ENCODE measurements at regions not wholly inside any gene's neighbourhood (a gene's known extent, or its start where the extent isn't known, plus 50 kb on each side); places are given as distances from the start of the nearest gene placed in this dataset.

DNA sequence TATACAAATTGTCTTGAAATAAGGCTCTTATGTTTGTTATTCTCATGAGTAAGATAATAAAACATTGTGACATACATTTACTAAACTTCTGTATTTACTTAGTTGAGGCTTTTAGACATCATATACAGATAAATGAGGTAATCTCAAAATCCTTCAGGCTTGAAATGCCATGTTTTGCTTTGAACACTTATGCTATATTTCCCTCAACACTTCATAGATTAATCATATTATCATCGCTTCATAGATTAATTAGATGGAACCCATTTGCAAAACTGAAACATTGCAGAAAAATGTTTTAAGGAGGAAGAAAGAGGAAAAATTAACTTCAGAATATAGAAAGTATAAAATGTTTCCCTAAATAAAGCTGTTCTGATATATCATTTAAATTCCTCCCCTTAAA is 165.0 kb upstream of the CNTNAP2 start:
- TF ChIP-seq, protein P1, sequence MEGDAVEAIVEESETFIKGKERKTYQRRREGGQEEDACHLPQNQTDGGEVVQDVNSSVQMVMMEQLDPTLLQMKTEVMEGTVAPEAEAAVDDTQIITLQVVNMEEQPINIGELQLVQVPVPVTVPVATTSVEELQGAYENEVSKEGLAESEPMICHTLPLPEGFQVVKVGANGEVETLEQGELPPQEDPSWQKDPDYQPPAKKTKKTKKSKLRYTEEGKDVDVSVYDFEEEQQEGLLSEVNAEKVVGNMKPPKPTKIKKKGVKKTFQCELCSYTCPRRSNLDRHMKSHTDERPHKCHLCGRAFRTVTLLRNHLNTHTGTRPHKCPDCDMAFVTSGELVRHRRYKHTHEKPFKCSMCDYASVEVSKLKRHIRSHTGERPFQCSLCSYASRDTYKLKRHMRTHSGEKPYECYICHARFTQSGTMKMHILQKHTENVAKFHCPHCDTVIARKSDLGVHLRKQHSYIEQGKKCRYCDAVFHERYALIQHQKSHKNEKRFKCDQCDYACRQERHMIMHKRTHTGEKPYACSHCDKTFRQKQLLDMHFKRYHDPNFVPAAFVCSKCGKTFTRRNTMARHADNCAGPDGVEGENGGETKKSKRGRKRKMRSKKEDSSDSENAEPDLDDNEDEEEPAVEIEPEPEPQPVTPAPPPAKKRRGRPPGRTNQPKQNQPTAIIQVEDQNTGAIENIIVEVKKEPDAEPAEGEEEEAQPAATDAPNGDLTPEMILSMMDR (IDR thresholded peaks at IDR 0.05) = no peak
- TF ChIP-seq POLR2AphosphoS5 (IDR thresholded peaks at IDR 0.05) (no peak), POLR2A (IDR thresholded peaks at IDR 0.05) (no peak)

Data from breast epithelium (tissue), 3 donors.